ENCODE measurements at regions not wholly inside any gene's neighbourhood (a gene's known extent, or its start where the extent isn't known, plus 50 kb on each side); places are given as distances from the start of the nearest gene placed in this dataset.

- Histone ChIP-seq H3K27ac (no peak overlapping the region), H3K9me3 (no peaks in the 10 kb centered on the region), H3K27me3 (no peaks in the 10 kb centered on the region), H3K4me3 (no peak overlapping the region), H3K36me3 (no peaks in the 10 kb centered on the region), H3K4me1 (no peaks in the 10 kb centered on the region)
- TF ChIP-seq POLR2AphosphoS5 (IDR thresholded peaks at IDR 0.05): no peak
- TF ChIP-seq POLR2A (IDR thresholded peaks at IDR 0.05): no peak
- no peak for TF ChIP-seq CTCF (IDR thresholded peaks at IDR 0.05)
- no peak for TF ChIP-seq EP300 (IDR thresholded peaks at IDR 0.05)
- 93 to 95% methylated on average over 21 of the region's 21 CpGs for WGBS, 2 donors
- DNase-seq: no peak
- intact Hi-C loops (cut with DNase I): no loop called here
Observed at GRCh38 chr7:52669031-52669430, 366.4 kb upstream of the POM121L12 start.

DNA sequence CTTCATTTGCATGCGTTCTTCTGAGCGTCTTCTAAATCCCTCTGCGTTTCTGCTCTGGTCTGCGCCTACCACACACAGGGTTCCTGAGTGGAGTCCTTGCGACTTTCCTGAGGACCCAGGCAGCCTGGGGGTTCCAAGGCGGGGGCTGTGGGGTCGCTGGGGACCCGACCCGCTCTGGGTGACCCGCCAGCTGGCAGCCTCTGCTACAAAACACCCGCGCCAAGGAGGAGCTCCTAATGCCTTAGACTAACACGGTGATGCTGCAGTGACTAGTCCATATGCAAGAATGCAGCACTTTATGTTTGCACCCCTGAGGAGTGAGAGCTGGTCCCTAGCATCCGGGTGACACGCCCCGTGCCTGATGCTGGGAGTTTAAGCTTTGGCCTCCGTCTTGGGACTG lies 367.0 kb upstream of the POM121L12 start:
- Histone ChIP-seq H3K4me1 (no peaks in the 10 kb centered on the region), H3K4me3 (no peak overlapping the region), H3K9me3 (no peaks in the 10 kb centered on the region), H3K27me3 (no peaks in the 10 kb centered on the region), H3K27ac (no peak overlapping the region), H3K36me3 (no peaks in the 10 kb centered on the region)
- 91 to 93% methylated on average over 17 of the region's 17 CpGs for WGBS, 2 donors
- DNase-seq: no peak
- TF ChIP-seq EP300 (IDR thresholded peaks at IDR 0.05): no peak
- intact Hi-C loops (cut with DNase I): no loop called here

DNA sequence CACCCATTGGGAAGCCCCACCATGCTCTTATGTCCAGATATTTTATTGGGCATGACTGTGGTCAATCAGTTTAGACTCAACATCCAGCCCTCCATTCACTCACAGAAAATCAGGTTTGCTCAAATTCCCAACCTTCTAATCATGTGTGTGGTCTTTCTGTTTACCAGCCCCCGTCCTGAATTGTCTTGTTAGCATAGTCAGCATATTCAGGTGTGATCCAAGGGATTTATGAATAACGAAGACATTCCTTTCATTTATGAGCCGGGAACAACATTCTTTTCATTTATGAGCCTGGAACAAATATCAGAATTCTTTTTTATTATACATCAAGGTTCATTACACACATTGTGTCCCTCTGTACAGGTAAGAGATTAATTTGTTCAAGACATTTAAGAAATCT lies 376.3 kb upstream of the POM121L12 start:
- Histone ChIP-seq H3K36me3 (no peaks in the 10 kb centered on the region), H3K27ac (no peak overlapping the region), H3K9me3 (peaks cover 0 to 5% (median 0%) of the 10 kb centered on the region in 4 donors), H3K4me1 (no peaks in the 10 kb centered on the region), H3K4me3 (no peak overlapping the region), H3K27me3 (no peaks in the 10 kb centered on the region)
- DNase-seq: no peak
- TF ChIP-seq POLR2A (IDR thresholded peaks at IDR 0.05): no peak
- no peak for TF ChIP-seq CTCF (IDR thresholded peaks at IDR 0.05)
- no peak for TF ChIP-seq EP300 (IDR thresholded peaks at IDR 0.05)
- no peak for TF ChIP-seq POLR2AphosphoS5 (IDR thresholded peaks at IDR 0.05)
- intact Hi-C loops (cut with DNase I): no loop called here
- 51 to 66% methylated on average over 3 of the region's 3 CpGs for WGBS, 2 donors

GRCh38 chr7:52656098-52656497 lies 379.3 kb upstream of the POM121L12 start:
- Histone ChIP-seq H3K27ac (no peak overlapping the region), H3K36me3 (no peaks in the 10 kb centered on the region), H3K4me1 (no peaks in the 10 kb centered on the region), H3K27me3 (no peaks in the 10 kb centered on the region), H3K4me3 (no peak overlapping the region), H3K9me3 (peaks cover 0 to 5% (median 0%) of the 10 kb centered on the region in 4 donors)
- 14 to 39% methylated on average over 3 of the region's 3 CpGs for WGBS, 2 donors
- no peak for DNase-seq
- TF ChIP-seq POLR2A (IDR thresholded peaks at IDR 0.05) (no peak), EP300 (IDR thresholded peaks at IDR 0.05) (no peak), CTCF (IDR thresholded peaks at IDR 0.05) (no peak), POLR2AphosphoS5 (IDR thresholded peaks at IDR 0.05) (no peak)
- intact Hi-C loops (cut with DNase I): no loop called here

DNA sequence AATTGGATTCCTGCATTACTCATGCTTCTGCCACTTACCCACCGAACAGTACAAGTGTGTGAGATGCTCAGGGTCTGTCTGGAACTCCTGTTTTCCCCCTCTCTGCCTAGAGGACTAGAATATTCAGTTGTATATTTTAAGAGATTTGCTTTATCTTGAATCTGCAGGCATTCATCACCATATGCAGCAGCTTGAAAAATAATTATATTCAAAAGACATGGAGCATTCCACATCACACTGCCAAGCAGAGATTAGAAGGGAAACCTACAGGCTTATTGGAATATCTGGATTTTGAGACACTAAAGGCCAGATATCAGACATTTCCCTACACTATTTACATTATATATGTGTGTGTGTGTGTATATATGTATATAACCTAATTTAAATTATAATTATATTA lies 382.8 kb upstream of the POM121L12 start:
- H3K4me3 ChIP-seq: no peak overlapping the region
- H3K4me1 ChIP-seq: no peaks in the 10 kb centered on the region
- no peak overlapping the region for H3K27ac ChIP-seq
- no peaks in the 10 kb centered on the region for H3K27me3 ChIP-seq
- H3K9me3 ChIP-seq: no peaks in the 10 kb centered on the region
- TF ChIP-seq POLR2A (IDR thresholded peaks at IDR 0.05): no peak
- TF ChIP-seq POLR2AphosphoS5 (IDR thresholded peaks at IDR 0.05): no peak
- no peak for TF ChIP-seq CTCF (IDR thresholded peaks at IDR 0.05)
- TF ChIP-seq EP300 (IDR thresholded peaks at IDR 0.05): no peak
- no peak for DNase-seq
- 55 to 76% methylated on average over 1 of the region's 1 CpG for WGBS, 2 donors
- intact Hi-C loops (cut with DNase I): no loop called here
- H3K36me3 ChIP-seq: no peaks in the 10 kb centered on the region

All from sigmoid colon (tissue), 6 donors.